ENCODE measurements at regions not wholly inside any gene's neighbourhood (a gene's known extent, or its start where the extent isn't known, plus 50 kb on each side); places are given as distances from the start of the nearest gene placed in this dataset.

DNA sequence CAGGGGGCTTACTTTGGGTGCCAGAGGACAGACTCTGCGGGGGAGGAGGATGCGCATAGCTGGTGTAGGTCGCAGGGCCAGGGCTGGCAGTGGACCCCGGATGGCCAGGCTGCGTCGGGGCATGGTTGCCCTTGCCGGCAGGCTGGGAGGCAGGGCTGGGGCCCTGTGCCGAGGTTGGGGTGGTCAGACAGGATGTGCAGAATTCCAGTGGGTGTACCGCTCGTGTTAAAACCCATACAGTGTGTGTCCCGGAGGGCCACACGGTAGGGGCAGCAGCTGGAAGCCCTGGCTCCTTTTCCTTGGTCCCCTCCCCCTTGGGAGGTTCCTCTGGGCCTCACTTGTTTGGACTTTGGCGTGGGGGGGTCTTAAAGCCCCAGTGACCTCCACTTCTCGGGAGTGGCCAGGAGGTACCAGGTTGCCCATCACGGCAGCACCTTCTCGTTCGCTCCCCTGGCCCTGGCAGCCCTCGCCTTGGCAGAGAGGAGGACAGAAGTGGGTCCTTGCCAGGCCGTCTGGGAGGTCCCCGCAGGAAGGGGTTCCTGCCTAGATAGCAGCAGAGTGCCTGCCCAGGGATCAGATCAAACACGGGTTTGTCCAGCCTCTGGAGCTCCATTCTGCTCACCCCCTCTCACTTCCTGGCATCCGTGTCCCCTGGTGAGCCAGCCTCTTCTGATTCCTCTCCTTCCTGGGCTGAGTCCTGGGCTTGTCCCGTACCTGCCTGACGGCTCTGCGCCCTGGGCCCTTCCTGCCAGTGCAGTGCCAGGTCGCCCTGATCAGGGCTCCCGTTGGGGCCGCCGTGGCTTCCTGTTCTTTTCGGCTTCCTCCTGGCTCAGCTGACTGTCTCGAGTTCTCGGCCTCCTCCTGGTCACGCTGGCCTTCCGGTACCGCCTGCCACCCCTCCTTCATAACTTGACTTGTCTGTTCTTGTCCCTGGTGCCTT, 56.7 kb upstream of the HGFAC start:
- Histone ChIP-seq H3K27me3 (no peaks in the 10 kb centered on the region), H3K36me3 (no peaks in the 10 kb centered on the region), H3K4me3 (ENCODE audit: low read depth in 1 of 2, low read length in 1 of 2) (no peak overlapping the region), H3K4me1 (ENCODE audit: control insufficient read depth in 1 of 2, insufficient read depth in 1 of 2, low read depth in 1 of 2, low read length in 1 of 2) (peaks cover 26 to 36% of the 10 kb centered on the region in 2 experiments), H3K9me3 (no peaks in the 10 kb centered on the region), H3K27ac (no peak overlapping the region)
- TF ChIP-seq, protein P1, sequence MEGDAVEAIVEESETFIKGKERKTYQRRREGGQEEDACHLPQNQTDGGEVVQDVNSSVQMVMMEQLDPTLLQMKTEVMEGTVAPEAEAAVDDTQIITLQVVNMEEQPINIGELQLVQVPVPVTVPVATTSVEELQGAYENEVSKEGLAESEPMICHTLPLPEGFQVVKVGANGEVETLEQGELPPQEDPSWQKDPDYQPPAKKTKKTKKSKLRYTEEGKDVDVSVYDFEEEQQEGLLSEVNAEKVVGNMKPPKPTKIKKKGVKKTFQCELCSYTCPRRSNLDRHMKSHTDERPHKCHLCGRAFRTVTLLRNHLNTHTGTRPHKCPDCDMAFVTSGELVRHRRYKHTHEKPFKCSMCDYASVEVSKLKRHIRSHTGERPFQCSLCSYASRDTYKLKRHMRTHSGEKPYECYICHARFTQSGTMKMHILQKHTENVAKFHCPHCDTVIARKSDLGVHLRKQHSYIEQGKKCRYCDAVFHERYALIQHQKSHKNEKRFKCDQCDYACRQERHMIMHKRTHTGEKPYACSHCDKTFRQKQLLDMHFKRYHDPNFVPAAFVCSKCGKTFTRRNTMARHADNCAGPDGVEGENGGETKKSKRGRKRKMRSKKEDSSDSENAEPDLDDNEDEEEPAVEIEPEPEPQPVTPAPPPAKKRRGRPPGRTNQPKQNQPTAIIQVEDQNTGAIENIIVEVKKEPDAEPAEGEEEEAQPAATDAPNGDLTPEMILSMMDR (IDR thresholded peaks at IDR 0.05) = no peak

DNA sequence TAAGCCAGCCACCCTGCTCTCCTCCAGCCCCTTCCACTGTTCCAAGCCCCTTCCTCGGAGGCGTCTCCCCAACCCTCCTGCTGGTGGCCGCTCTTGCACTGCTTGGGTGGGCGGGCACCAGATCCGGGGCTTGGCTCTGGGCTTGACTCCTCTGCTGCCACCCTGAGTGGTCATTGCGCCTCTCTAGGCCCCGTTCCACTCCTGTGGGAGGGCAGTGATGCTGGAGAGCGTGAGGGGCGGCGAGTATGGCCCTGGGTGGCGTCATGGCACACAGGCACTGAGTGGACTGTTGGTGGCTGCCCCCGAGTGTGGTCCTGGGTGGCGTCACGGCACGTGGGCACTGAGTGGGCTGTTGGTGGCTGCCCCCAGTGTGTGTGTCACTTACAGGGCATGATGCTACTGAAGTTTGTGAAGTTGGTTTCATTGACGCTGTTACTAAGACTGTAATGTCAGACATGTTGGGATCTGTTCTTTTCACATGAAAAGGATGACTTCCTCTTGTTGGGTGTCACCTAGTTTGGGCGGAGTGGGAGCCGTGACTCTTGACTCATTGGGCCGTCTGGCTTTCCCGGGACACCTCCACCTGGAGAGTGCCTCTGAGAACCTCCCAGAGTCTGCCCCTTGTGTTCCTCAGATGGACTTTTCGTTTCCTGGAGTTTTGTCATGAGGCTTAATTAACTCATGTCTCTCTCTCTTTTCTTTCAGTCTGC, 55.9 kb upstream of the HGFAC start:
- Histone ChIP-seq H3K4me3 (ENCODE audit: low read depth in 1 of 2, low read length in 1 of 2) (no peak overlapping the region), H3K27ac (no peak overlapping the region), H3K9me3 (no peaks in the 10 kb centered on the region), H3K36me3 (no peaks in the 10 kb centered on the region), H3K4me1 (ENCODE audit: control insufficient read depth in 1 of 2, insufficient read depth in 1 of 2, low read depth in 1 of 2, low read length in 1 of 2) (peaks cover 26 to 36% of the 10 kb centered on the region in 2 experiments), H3K27me3 (no peaks in the 10 kb centered on the region)
- TF ChIP-seq, protein P1 (IDR thresholded peaks at IDR 0.05) = no peak

DNA sequence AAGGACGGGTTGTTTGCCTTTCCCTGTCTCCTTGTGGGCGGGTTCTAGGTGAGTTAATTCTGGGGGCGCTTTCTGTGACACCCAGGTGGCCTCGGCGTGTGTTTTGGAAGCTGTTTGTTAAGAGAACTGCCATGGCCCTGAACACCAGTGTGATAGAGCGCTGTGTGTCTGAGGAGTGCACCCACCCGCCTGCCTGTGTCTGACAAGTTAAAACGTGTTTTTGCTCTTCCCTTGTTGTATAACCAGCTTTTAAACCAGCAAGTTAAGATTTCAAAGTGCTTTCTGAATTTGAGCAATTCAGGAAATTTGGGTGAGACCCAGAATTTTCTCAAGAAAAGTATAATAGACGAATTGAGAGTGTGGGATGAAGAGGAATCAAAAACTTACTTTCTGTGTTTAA, 55.2 kb upstream of the HGFAC start:
- H3K36me3 ChIP-seq = no peaks in the 10 kb centered on the region
- no peaks in the 10 kb centered on the region for H3K9me3 ChIP-seq
- H3K27me3 ChIP-seq = no peaks in the 10 kb centered on the region
- H3K4me1 ChIP-seq (ENCODE audit: control insufficient read depth in 1 of 2, insufficient read depth in 1 of 2, low read depth in 1 of 2, low read length in 1 of 2) = peaks cover 26 to 36% of the 10 kb centered on the region in 2 experiments
- TF ChIP-seq, protein P1 (IDR thresholded peaks at IDR 0.05) = no peak
- no peak overlapping the region for H3K27ac ChIP-seq
- H3K4me3 ChIP-seq (ENCODE audit: low read depth in 1 of 2, low read length in 1 of 2) = no peak overlapping the region

DNA sequence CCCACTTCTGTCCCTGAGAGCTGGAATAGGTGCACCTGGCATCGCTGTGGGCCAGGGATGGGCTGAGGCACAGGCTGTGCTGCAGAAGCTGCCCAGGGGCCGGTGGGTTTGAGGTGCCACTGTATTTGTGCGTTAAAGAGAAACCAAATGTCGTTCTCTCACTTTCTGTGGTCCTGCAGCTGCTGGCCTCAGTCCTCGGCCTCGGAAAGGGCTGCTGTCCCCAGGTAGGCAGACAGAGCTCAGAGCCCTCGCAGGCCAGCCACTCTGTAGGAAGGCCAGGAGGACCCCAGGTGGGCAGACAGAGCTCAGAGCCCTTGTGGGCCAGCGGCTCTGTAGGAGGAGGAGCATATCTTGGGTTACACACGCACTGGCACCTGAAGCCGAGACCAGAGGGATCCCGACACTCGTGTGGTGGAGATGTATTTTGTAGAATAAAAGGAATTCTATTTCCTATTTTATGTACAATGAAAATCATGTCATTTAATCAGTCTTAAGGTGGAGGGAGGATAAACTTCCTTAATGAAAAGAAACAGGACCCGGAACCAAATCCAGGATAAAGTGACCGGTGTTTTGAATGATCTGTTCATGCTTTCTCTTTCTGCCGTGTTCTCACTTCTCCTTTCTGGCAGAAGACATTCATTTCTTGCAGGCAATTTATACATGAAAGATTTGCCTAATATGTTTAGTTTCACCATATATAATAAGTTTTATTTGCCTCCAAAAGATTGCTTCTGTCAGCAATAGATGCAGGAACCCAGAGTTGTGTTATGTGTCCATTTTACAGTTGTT, 54.4 kb upstream of the HGFAC start:
- no peaks in the 10 kb centered on the region for H3K36me3 ChIP-seq
- peak overlapping the region; percentile 6 to 8 for H3K4me3 ChIP-seq (ENCODE audit: low read depth in 1 of 2, low read length in 1 of 2)
- no peaks in the 10 kb centered on the region for H3K27me3 ChIP-seq
- peak overlapping the region; percentile 19 for H3K27ac ChIP-seq
- no peaks in the 10 kb centered on the region for H3K9me3 ChIP-seq
- TF ChIP-seq, protein P1 (IDR thresholded peaks at IDR 0.05) = no peak
- peaks cover 26 to 36% of the 10 kb centered on the region in 2 experiments for H3K4me1 ChIP-seq (ENCODE audit: control insufficient read depth in 1 of 2, insufficient read depth in 1 of 2, low read depth in 1 of 2, low read length in 1 of 2)

DNA sequence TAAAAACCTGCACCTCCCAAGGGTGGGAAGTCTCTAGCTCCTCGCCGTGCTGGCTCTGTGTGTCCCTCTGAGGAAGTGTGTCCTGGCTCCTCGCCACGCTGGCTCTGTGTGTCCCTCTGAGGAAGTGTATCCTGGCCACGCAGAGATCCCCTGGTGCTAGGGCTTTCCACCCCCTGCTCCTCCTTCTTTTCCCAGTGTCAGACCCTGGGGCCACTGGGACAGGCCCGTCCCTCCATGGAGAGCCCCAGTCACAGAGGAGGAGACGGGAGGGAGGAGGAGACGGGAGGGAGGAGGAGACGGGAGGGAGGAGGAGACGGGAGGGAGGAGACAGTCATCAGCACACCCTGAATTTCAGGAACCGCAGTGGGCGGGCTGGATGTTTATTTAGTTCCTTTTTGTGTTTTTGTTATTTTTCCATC, 53.8 kb upstream of the HGFAC start:
- Histone ChIP-seq H3K4me3 (ENCODE audit: low read depth in 1 of 2, low read length in 1 of 2) (peak overlapping the region; percentile 6 to 8), H3K4me1 (ENCODE audit: control insufficient read depth in 1 of 2, insufficient read depth in 1 of 2, low read depth in 1 of 2, low read length in 1 of 2) (peaks cover 26 to 36% of the 10 kb centered on the region in 2 experiments), H3K27me3 (no peaks in the 10 kb centered on the region), H3K9me3 (no peaks in the 10 kb centered on the region), H3K36me3 (no peaks in the 10 kb centered on the region), H3K27ac (peak overlapping the region; percentile 19)
- TF ChIP-seq, protein P1 (IDR thresholded peaks at IDR 0.05) = no peak

Data from neutrophil (primary cell).